ENCODE measurements at regions not wholly inside any gene's neighbourhood (a gene's known extent, or its start where the extent isn't known, plus 50 kb on each side); places are given as distances from the start of the nearest gene placed in this dataset.

DNA sequence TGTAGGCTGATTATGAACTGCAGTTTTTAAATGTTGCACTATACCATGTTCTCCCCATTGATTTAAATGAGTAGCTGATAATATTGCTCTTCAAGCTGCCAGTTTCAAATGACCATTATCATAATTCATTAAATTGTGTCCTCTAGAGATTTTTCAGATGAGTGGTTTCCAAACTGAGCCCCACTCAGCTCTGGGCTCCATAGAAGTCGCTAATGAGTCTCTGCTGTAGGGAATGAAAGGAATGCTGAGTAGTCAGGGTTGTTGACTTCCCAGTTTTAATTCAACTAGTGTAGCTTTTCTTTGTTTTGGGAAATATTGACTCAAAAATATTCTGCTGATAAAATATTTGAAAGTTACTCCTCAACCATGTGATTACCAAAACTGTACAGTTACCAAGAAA is 1081.1 kb downstream of the ARAP2 start:
- no peaks in the 10 kb centered on the region for H3K36me3 ChIP-seq
- DNase-seq = no peak
- H3K27ac ChIP-seq = no peak overlapping the region
- no peaks in the 10 kb centered on the region for H3K9me3 ChIP-seq
- no peaks in the 10 kb centered on the region for H3K4me1 ChIP-seq
- 26 to 50% (median 29%) methylated on average over 1 of the region's 1 CpG for WGBS, 5 donors
- no peak for TF ChIP-seq EP300 (IDR thresholded peaks at IDR 0.05)
- TF ChIP-seq POLR2AphosphoS5 (IDR thresholded peaks at IDR 0.05) = no peak
- TF ChIP-seq, protein P1, sequence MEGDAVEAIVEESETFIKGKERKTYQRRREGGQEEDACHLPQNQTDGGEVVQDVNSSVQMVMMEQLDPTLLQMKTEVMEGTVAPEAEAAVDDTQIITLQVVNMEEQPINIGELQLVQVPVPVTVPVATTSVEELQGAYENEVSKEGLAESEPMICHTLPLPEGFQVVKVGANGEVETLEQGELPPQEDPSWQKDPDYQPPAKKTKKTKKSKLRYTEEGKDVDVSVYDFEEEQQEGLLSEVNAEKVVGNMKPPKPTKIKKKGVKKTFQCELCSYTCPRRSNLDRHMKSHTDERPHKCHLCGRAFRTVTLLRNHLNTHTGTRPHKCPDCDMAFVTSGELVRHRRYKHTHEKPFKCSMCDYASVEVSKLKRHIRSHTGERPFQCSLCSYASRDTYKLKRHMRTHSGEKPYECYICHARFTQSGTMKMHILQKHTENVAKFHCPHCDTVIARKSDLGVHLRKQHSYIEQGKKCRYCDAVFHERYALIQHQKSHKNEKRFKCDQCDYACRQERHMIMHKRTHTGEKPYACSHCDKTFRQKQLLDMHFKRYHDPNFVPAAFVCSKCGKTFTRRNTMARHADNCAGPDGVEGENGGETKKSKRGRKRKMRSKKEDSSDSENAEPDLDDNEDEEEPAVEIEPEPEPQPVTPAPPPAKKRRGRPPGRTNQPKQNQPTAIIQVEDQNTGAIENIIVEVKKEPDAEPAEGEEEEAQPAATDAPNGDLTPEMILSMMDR (IDR thresholded peaks at IDR 0.05) = no peak
- TF ChIP-seq POLR2A (IDR thresholded peaks at IDR 0.05) = no peak
- H3K27me3 ChIP-seq = no peaks in the 10 kb centered on the region
- intact Hi-C loops (cut with DNase I; ENCODE audit: low total_unique reads) = no loop called here
- no peak overlapping the region for H3K4me3 ChIP-seq

DNA sequence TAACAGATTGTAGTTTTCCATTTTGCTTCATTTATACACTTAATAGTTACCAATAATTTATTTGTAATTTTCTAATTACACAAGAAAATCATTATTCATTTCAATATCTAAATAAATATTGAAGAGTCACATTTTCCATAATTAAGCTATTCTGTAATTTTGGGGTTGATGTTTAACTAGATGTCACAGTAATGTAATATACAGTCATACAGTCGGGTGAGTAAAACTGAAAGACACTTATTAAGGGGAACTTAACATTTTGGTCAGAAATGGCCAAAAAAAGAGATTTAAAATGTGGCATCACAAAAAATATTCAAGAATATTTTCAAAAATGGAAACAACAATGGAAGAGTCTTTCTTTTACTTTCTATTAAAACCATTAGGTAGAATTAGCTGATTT is 1080.3 kb downstream of the ARAP2 start:
- intact Hi-C loops (cut with DNase I; ENCODE audit: low total_unique reads) = no loop called here
- no peak for DNase-seq
- Histone ChIP-seq H3K27me3 (no peaks in the 10 kb centered on the region), H3K9me3 (no peaks in the 10 kb centered on the region), H3K4me1 (no peaks in the 10 kb centered on the region), H3K27ac (no peak overlapping the region), H3K4me3 (no peak overlapping the region), H3K36me3 (no peaks in the 10 kb centered on the region)
- 73 to 92% (median 88%) methylated on average over 1 of the region's 1 CpG for WGBS, 5 donors
- TF ChIP-seq POLR2AphosphoS5 (IDR thresholded peaks at IDR 0.05) (no peak), POLR2A (IDR thresholded peaks at IDR 0.05) (no peak), EP300 (IDR thresholded peaks at IDR 0.05) (no peak)
- TF ChIP-seq, protein P1 (IDR thresholded peaks at IDR 0.05) = no peak

DNA sequence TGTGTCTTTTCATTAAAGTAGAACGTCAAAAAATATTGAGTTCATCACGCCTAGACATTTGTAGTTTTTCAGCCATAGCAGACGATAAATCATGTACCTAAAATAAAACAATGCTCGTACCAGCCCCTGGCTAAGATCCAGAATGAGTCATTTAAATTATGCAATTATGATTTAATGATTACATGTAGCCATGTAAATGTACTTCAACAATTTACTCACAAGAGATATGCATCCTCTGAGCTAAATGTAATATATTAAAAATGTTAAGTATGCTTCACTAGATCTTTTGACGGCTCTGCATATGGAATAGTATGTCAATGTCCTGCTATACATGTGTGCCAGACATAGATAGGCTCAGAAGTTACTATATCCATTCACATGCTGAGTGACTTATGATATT is 1077.8 kb downstream of the ARAP2 start:
- intact Hi-C loops (cut with DNase I; ENCODE audit: low total_unique reads) = no loop called here
- DNase-seq = no peak
- H3K27me3 ChIP-seq = no peaks in the 10 kb centered on the region
- WGBS, 5 donors = 52 to 81% (median 78%) methylated on average over 5 of the region's 5 CpGs
- no peak for TF ChIP-seq POLR2AphosphoS5 (IDR thresholded peaks at IDR 0.05)
- TF ChIP-seq EP300 (IDR thresholded peaks at IDR 0.05) = no peak
- TF ChIP-seq, protein P1 (IDR thresholded peaks at IDR 0.05) = no peak
- no peak for TF ChIP-seq POLR2A (IDR thresholded peaks at IDR 0.05)
- H3K4me3 ChIP-seq = no peak overlapping the region
- no peaks in the 10 kb centered on the region for H3K36me3 ChIP-seq
- no peaks in the 10 kb centered on the region for H3K9me3 ChIP-seq
- no peak overlapping the region for H3K27ac ChIP-seq
- H3K4me1 ChIP-seq = no peaks in the 10 kb centered on the region

DNA sequence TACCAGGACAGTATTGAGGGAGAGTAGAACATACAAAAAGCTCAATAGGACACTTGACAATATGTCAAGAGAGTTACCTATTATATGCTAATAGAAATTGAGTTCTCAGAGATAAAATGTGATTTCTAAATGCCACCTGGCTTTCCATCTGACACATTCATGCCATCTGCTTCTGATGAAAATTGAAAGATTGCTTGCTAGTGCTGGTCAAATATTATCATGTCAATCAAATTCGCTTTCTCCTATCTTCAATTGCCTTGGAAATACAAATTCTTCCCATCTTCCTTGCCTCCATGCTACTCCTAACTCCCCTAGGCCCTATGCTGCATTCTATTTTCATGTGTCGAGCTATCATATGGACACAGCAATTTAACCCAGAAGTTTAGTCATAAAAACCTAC is 1076.9 kb downstream of the ARAP2 start:
- Histone ChIP-seq H3K27ac (no peak overlapping the region), H3K4me1 (no peaks in the 10 kb centered on the region), H3K36me3 (no peaks in the 10 kb centered on the region), H3K4me3 (no peak overlapping the region), H3K9me3 (no peaks in the 10 kb centered on the region), H3K27me3 (no peaks in the 10 kb centered on the region)
- TF ChIP-seq POLR2A (IDR thresholded peaks at IDR 0.05) = no peak
- no peak for TF ChIP-seq POLR2AphosphoS5 (IDR thresholded peaks at IDR 0.05)
- no peak for TF ChIP-seq EP300 (IDR thresholded peaks at IDR 0.05)
- TF ChIP-seq, protein P1 (IDR thresholded peaks at IDR 0.05) = no peak
- DNase-seq = no peak
- intact Hi-C loops (cut with DNase I; ENCODE audit: low total_unique reads) = no loop called here
- WGBS, 5 donors = 42 to 77% (median 47%) methylated on average over 2 of the region's 2 CpGs

Measured in stomach (tissue), 8 donors.